CD14-positive monocyte (primary cell): ENCODE measurements at regions not wholly inside any gene's neighbourhood (a gene's known extent, or its start where the extent isn't known, plus 50 kb on each side); places are given as distances from the start of the nearest gene placed in this dataset.

Experiments
- DNase-seq, 3 donors: peaks; one replicate each; pipeline ENCODE4 v3.0.0-alpha.2; 2011 to 2022
- H2AFZ ChIP-seq: 2 replicates; pipeline ENCODE4 v1.6.0; 2012; ENCODE audit warnings: mild to moderate bottlenecking, low read depth, low read length, inconsistent platforms; ENCODE audit not compliant: insufficient read depth, poor library complexity, severe bottlenecking
- H3K27ac ChIP-seq, 2 donors: 1 replicate in 1 of 2; 2 replicates in 1 of 2; pipeline ENCODE4 v1.5.1; 2012 to 2013; ENCODE audit warnings: low read length in 2 of 2, control low read depth in 1 of 2, inconsistent platforms in 1 of 2, low read depth in 1 of 2, mild to moderate bottlenecking in 1 of 2
- H3K27me3 ChIP-seq, 2 donors: one replicate each; pipeline versions ENCODE4 v1.6.0 to v1.6.1; 2011 to 2013; ENCODE audit warnings: low read length in 2 of 2; ENCODE audit not compliant: control insufficient read depth in 2 of 2, insufficient read depth in 2 of 2
- H3K36me3 ChIP-seq, 2 donors: replicated peaks in 1 of 2; 1 replicate in 1 of 2; 2 replicates in 1 of 2; pipeline versions ENCODE4 v1.5.1 to v1.6.1; 2012 to 2013; ENCODE audit warnings: low read length in 2 of 2, control low read depth in 1 of 2, inconsistent platforms in 1 of 2, mild to moderate bottlenecking in 1 of 2; ENCODE audit not compliant: insufficient read depth in 2 of 2, control insufficient read depth in 1 of 2
- H3K4me1 ChIP-seq, 2 donors: 1 replicate in 1 of 2; 2 replicates in 1 of 2; pipeline versions ENCODE4 v1.5.1 to v1.6.1; 2012 to 2013; ENCODE audit warnings: low read length in 2 of 2, control low read depth in 1 of 2, inconsistent platforms in 1 of 2, mild to moderate bottlenecking in 1 of 2, moderate library complexity in 1 of 2; ENCODE audit not compliant: insufficient read depth in 2 of 2, control insufficient read depth in 1 of 2
- H3K4me2 ChIP-seq: replicated peaks from 2 replicates; pipeline ENCODE3; 2012; ENCODE audit warnings: low read length, moderate library complexity, mild to moderate bottlenecking; ENCODE audit not compliant: poor library complexity, severe bottlenecking; ENCODE audit errors: extremely low read depth
- H3K4me3 ChIP-seq, 3 experiments: fragments of 200-600 bp in 1 of 3; sonication (generic) in 1 of 3; replicated peaks in 1 of 3; 1 replicate in 2 of 3; 2 replicates in 1 of 3; pipeline ENCODE4 v1.5.1; 2011 to 2013; ENCODE audit warnings: low read length in 3 of 3, mild to moderate bottlenecking in 3 of 3, control low read depth in 2 of 3, low read depth in 2 of 3, inconsistent platforms in 1 of 3, moderate library complexity in 1 of 3
- H3K79me2 ChIP-seq: 2 replicates; pipeline ENCODE4 v1.6.0; 2012; ENCODE audit warnings: mild to moderate bottlenecking, control low read depth, inconsistent platforms, low read length, moderate library complexity; ENCODE audit not compliant: insufficient read depth
- H3K9ac ChIP-seq: 2 replicates; pipeline ENCODE4 v1.6.0; 2017; ENCODE audit warnings: low read length, mild to moderate bottlenecking; ENCODE audit not compliant: insufficient read depth, poor library complexity, severe bottlenecking
- H3K9me3 ChIP-seq, 2 donors: replicated peaks in 1 of 2; 1 replicate in 1 of 2; 2 replicates in 1 of 2; pipeline versions ENCODE4 v1.5.1 to v1.6.1; 2012 to 2013; ENCODE audit warnings: low read length in 2 of 2, control low read depth in 1 of 2; ENCODE audit not compliant: control insufficient read depth in 1 of 2, insufficient read depth in 1 of 2
- H4K20me1 ChIP-seq: 2 replicates; pipeline ENCODE4 v1.6.0; 2012; ENCODE audit warnings: mild to moderate bottlenecking, low read length, control low read depth, moderate library complexity; ENCODE audit not compliant: insufficient read depth
- H3K27ac Mint-ChIP-seq, 7 donors: one replicate each; pipeline ENCODE4 v1.8.0; 2020; ENCODE audit warnings: mild to moderate bottlenecking in 7 of 7, mixed read lengths in 7 of 7, moderate library complexity in 6 of 7, inconsistent platforms in 2 of 7
- H3K27me3 Mint-ChIP-seq, 3 donors: one replicate each; pipeline ENCODE4 v1.8.0; 2021 to 2022; ENCODE audit warnings: low read depth in 3 of 3, mild to moderate bottlenecking in 3 of 3, mixed read lengths in 3 of 3, moderate library complexity in 3 of 3, inconsistent platforms in 1 of 3
- H3K36me3 Mint-ChIP-seq, 2 donors: one replicate each; pipeline ENCODE4 v1.8.0; 2020; ENCODE audit warnings: mixed read lengths in 2 of 2, inconsistent platforms in 1 of 2, mild to moderate bottlenecking in 1 of 2
- H3K4me1 Mint-ChIP-seq: one replicate; pipeline ENCODE4 v1.8.0; 2020; ENCODE audit warnings: mild to moderate bottlenecking, mixed read lengths
- H3K4me3 Mint-ChIP-seq, 2 donors: one replicate each; pipeline ENCODE4 v1.8.0; 2020; ENCODE audit warnings: mild to moderate bottlenecking in 2 of 2, mixed read lengths in 2 of 2, moderate library complexity in 1 of 2
- H3K9me3 Mint-ChIP-seq, 7 donors: one replicate each; pipeline ENCODE4 v1.8.0; 2020 to 2022; ENCODE audit warnings: mixed read lengths in 7 of 7, mild to moderate bottlenecking in 6 of 7, moderate library complexity in 6 of 7, inconsistent platforms in 2 of 7
- WGBS: methylation state at CpG from one replicate; pipeline ENCODE4 v1.1.5; 2013; ENCODE audit warnings: missing lambda C conversion rate; ENCODE audit not compliant: insufficient coverage; 5-methylcytosine and 5-hydroxymethylcytosine counted together
- intact Hi-C, 2 donors: fragments of 100-400 bp; cut with micrococcal nuclease; formaldehyde crosslinking; loops; one replicate each; pipeline versions ENCODE4 v1.15.0 to v1.15.1; 2023
- TF ChIP-seq, protein P1 (sequence below): fragments of 200-600 bp; IDR thresholded peaks from one replicate; pipeline ENCODE4 v1.8.0; 2022; ENCODE audit warnings: antibody characterized with exemption, mild to moderate bottlenecking

DNA sequence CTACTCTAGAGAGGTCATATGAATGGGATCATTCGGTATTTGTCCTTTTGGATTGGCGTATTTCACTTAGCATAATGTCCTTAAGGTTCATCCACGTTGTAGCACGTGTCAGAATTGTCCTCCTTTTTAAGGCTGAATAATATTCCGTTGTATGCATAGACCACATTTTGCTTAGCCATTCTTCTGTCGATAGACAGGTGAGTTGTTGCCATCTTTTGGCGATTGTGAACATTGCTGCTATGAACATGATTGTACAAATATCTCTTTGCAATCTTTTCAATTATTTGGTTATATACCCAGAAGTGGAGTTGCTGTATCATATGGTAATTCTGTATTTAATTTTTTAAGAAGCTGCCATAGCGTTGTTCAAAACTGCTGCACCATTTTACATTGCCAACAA is 52.4 kb upstream of the GOLGA8J start:
- TF ChIP-seq, protein P1, sequence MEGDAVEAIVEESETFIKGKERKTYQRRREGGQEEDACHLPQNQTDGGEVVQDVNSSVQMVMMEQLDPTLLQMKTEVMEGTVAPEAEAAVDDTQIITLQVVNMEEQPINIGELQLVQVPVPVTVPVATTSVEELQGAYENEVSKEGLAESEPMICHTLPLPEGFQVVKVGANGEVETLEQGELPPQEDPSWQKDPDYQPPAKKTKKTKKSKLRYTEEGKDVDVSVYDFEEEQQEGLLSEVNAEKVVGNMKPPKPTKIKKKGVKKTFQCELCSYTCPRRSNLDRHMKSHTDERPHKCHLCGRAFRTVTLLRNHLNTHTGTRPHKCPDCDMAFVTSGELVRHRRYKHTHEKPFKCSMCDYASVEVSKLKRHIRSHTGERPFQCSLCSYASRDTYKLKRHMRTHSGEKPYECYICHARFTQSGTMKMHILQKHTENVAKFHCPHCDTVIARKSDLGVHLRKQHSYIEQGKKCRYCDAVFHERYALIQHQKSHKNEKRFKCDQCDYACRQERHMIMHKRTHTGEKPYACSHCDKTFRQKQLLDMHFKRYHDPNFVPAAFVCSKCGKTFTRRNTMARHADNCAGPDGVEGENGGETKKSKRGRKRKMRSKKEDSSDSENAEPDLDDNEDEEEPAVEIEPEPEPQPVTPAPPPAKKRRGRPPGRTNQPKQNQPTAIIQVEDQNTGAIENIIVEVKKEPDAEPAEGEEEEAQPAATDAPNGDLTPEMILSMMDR: no peak
- no peaks in the 10 kb centered on the region for H3K36me3 ChIP-seq
- H3K9me3 ChIP-seq: no peaks in the 10 kb centered on the region
- whole genome bisulfite sequencing: 73% methylated on average over 5 of the region's 8 CpGs
- no peaks in the 10 kb centered on the region for H3K79me2 ChIP-seq
- Mint-ChIP-seq H3K27me3 (peaks cover 2 to 3% (median 2%) of the 10 kb centered on the region in 3 donors), H3K4me1 (no peaks in the 10 kb centered on the region), H3K27ac (no peak overlapping the region), H3K36me3 (no peaks in the 10 kb centered on the region), H3K9me3 (peaks cover 0 to 6% (median 0%) of the 10 kb centered on the region in 7 donors), H3K4me3 (no peak overlapping the region)
- H3K9ac ChIP-seq: no peak overlapping the region
- no peak overlapping the region for H3K27ac ChIP-seq
- H3K4me3 ChIP-seq: no peak overlapping the region
- H3K4me1 ChIP-seq: no peaks in the 10 kb centered on the region
- no peak for DNase-seq
- H3K27me3 ChIP-seq: no peaks in the 10 kb centered on the region
- no peaks in the 10 kb centered on the region for H4K20me1 ChIP-seq
- no peak overlapping the region for H3K4me2 ChIP-seq
- no peak overlapping the region for H2AFZ ChIP-seq
- intact Hi-C loops: no loop called here

DNA sequence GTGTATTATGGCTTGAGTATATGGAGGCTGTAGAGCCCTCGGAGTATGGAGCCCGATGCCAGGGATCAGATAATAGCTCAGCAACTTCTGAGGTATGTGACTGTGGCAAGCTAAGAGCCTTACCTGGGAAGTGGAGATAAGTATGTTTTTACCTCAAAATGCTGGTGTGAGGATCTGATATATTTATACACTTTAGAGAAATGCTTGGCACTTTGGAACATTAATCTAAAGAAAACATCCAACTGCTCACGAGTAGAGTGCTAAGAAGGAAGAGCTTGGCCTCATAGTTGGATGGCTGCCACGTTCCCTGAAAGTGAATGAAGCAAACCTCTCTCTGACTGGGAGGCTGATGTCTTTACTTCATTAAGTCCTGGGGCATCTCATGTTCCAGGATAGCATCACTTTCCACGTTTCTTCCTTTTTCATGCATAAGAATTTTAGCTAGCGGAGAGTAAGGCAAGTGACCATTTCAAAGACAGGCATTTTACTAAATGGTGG is 58.9 kb upstream of the GOLGA8J start:
- no peak for DNase-seq
- no peaks in the 10 kb centered on the region for H3K36me3 ChIP-seq
- H3K4me3 ChIP-seq: no peak overlapping the region
- no peaks in the 10 kb centered on the region for H3K79me2 ChIP-seq
- TF ChIP-seq, protein P1: no peak
- no peak overlapping the region for H3K4me2 ChIP-seq
- H3K9ac ChIP-seq: no peak overlapping the region
- intact Hi-C loops: no loop called here
- Mint-ChIP-seq H3K36me3 (no peaks in the 10 kb centered on the region), H3K4me1 (no peaks in the 10 kb centered on the region), H3K4me3 (no peak overlapping the region), H3K9me3 (peaks cover 2 to 11% (median 4%) of the 10 kb centered on the region in 7 donors), H3K27me3 (peaks cover 2 to 8% (median 4%) of the 10 kb centered on the region in 3 donors), H3K27ac (no peak overlapping the region)
- no peak overlapping the region for H2AFZ ChIP-seq
- no peaks in the 10 kb centered on the region for H3K4me1 ChIP-seq
- no peaks in the 10 kb centered on the region for H3K27me3 ChIP-seq
- H4K20me1 ChIP-seq: no peaks in the 10 kb centered on the region
- WGBS: 25% methylated on average over 4 of the region's 6 CpGs
- no peaks in the 10 kb centered on the region for H3K9me3 ChIP-seq
- H3K27ac ChIP-seq: no peak overlapping the region
